AG09309 (cell line): ENCODE measurements at regions not wholly inside any gene's neighbourhood (a gene's known extent, or its start where the extent isn't known, plus 50 kb on each side); places are given as distances from the start of the nearest gene placed in this dataset.
"Not testable (repeated sequence)": the region's sequence is repeated elsewhere in the genome, so short reads cannot be mapped to it uniquely, and the experiment has no call there.

Source experiments
- DNase-seq: peaks from one replicate; pipeline ENCODE4 v3.0.0-alpha.2; 2010; ENCODE audit warnings: low read depth
- H3K4me3 ChIP-seq: 2 replicates; pipeline ENCODE4 v1.5.1; 2011; ENCODE audit warnings: mild to moderate bottlenecking, low read depth, low read length, moderate library complexity; ENCODE audit not compliant: control insufficient read depth
- CTCF ChIP-seq: IDR thresholded peaks from 2 replicates; pipeline ENCODE4 v1.5.1; 2011; ENCODE audit warnings: mild to moderate bottlenecking, low read depth, low read length, inconsistent platforms; ENCODE audit not compliant: insufficient read depth, control insufficient read depth; ENCODE audit errors: missing control alignments

GRCh38 chr9:109997682-109998081 lies 210.3 kb downstream of the C9orf152 start:
- no peak for TF ChIP-seq CTCF
- no peak overlapping the region for H3K4me3 ChIP-seq
- no peak for DNase-seq

DNA sequence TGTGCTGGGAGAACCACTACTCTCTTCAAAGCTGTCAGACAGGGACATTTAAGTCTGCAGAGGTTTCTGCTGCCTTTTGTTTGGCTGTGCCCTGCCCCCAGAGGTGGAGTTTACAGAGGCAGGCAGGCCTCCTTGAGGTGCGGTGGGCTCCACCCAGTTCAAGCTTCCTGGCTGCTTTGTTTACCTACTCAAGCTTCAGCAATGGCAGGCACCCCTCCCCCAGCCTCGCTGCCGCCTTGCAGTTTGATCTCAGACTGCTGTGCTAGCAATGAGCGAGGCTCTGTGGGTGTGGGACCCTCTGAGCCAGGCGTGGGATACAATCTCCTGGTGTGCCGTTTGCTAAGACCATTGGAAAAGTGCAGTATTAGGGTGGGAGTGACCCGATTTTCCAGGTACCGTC lies 202.4 kb downstream of the C9orf152 start:
- not testable (repeated sequence) for DNase-seq, H3K4me3 ChIP-seq

GRCh38 chr9:110006657-110007056 lies 201.3 kb downstream of the C9orf152 start:
- no peak for TF ChIP-seq CTCF
- no peak overlapping the region for H3K4me3 ChIP-seq
- DNase-seq = no peak

- DNase-seq = no peak
- no peak overlapping the region for H3K4me3 ChIP-seq
- no peak for TF ChIP-seq CTCF
These were observed 200.3 kb downstream of the C9orf152 start for GRCh38 chr9:110007477-110008270.

DNA sequence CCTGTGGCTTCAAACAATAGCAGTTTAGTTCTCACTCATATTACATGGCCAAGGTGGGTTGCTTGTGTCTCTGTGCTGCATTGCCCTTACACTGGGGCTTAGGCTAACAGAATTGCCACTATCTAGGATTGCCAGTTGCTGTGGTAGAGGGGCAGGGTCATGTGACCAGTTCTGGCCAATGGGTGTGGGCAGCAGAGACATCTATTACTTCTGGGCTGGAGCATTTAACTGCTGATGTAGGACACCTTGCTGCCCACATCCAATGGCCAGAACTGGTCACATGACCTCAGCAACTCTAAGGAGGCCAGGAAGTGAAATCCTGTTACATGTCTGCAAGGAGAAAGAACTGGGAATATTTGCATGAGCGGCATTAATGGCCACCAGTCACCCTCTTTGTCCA lies 199.3 kb downstream of the C9orf152 start:
- no peak overlapping the region for H3K4me3 ChIP-seq
- TF ChIP-seq CTCF = no peak
- DNase-seq = no peak

GRCh38 chr9:110011628-110012320 lies 196.2 kb downstream of the C9orf152 start:
- TF ChIP-seq CTCF = no peak
- no peak for DNase-seq
- H3K4me3 ChIP-seq = no peak overlapping the region

DNA sequence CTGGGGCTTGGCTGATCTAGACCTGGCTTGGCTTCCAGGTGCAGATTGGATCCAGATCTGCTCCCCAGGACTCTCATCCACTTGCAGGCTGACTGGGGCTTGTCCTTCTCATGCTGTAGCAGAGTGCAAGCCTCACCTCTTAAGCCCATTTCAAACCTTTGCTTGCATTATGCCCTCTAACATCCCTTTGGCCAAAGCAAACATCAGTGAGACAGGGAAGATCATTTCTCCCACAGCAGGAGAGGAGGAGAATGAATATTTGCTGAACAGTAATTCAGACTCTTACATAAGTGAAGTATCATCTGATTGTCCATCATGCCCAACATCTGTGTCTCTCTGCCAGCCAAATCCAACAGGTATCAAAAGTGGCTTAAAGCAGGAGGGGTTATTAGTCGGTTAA lies 194.9 kb downstream of the C9orf152 start:
- no peak overlapping the region for H3K4me3 ChIP-seq
- DNase-seq = no peak
- no peak for TF ChIP-seq CTCF
